H9 (cell line): ENCODE measurements at regions not wholly inside any gene's neighbourhood (a gene's known extent, or its start where the extent isn't known, plus 50 kb on each side); places are given as distances from the start of the nearest gene placed in this dataset.

Source experiments
- DNase-seq: peaks from one replicate; pipeline ENCODE4 v3.0.0-alpha.2; 2017
- H2AFZ ChIP-seq: one replicate; pipeline ENCODE4 v1.6.1; 2013; ENCODE audit warnings: mild to moderate bottlenecking, low read length, control low read depth, moderate library complexity
- H2AK5ac ChIP-seq: 2 replicates; pipeline ENCODE4 v1.6.1; 2013; ENCODE audit warnings: low read length, control low read depth, mixed read lengths; ENCODE audit not compliant: insufficient read length
- H2BK120ac ChIP-seq: one replicate; pipeline ENCODE4 v1.6.1; 2013; ENCODE audit warnings: low read depth, mild to moderate bottlenecking, low read length, control low read depth, inconsistent platforms; ENCODE audit not compliant: poor library complexity, severe bottlenecking
- H2BK12ac ChIP-seq: 2 replicates; pipeline ENCODE4 v1.6.1; 2013; ENCODE audit warnings: low read length, control low read depth, mixed read lengths, low read depth; ENCODE audit not compliant: insufficient read length
- H2BK15ac ChIP-seq: 2 replicates; pipeline ENCODE4 v1.6.1; 2013; ENCODE audit warnings: low read depth, low read length, control low read depth
- H2BK20ac ChIP-seq: one replicate; pipeline ENCODE4 v1.6.1; 2013; ENCODE audit warnings: low read depth, mild to moderate bottlenecking, low read length, control low read depth, inconsistent platforms; ENCODE audit not compliant: poor library complexity, severe bottlenecking
- H2BK5ac ChIP-seq: 2 replicates; pipeline ENCODE4 v1.6.1; 2013; ENCODE audit warnings: low read length, control low read depth, mixed read lengths; ENCODE audit not compliant: insufficient read length
- H3K14ac ChIP-seq: 2 replicates; pipeline ENCODE4 v1.6.1; 2013; ENCODE audit warnings: low read length, control low read depth; ENCODE audit not compliant: insufficient read depth
- H3K18ac ChIP-seq: 2 replicates; pipeline ENCODE4 v1.6.1; 2013; ENCODE audit warnings: low read depth, mild to moderate bottlenecking, mixed read lengths, low read length, control low read depth; ENCODE audit not compliant: insufficient read length
- H3K23ac ChIP-seq: 2 replicates; pipeline ENCODE4 v1.6.1; 2013; ENCODE audit warnings: low read length, control low read depth, mixed read lengths, low read depth; ENCODE audit not compliant: insufficient read length
- H3K23me2 ChIP-seq: 2 replicates; pipeline ENCODE4 v1.6.1; 2013; ENCODE audit warnings: low read depth, mild to moderate bottlenecking, mixed read lengths, low read length, control low read depth; ENCODE audit not compliant: insufficient read length, poor library complexity, severe bottlenecking
- H3K27ac ChIP-seq: 2 replicates; pipeline ENCODE4 v1.5.1; 2013; ENCODE audit warnings: low read length, control low read depth, mixed read lengths, low read depth; ENCODE audit not compliant: insufficient read length
- H3K27me3 ChIP-seq: 2 replicates; pipeline ENCODE4 v1.6.1; 2013; ENCODE audit warnings: low read length, control low read depth, inconsistent platforms; ENCODE audit not compliant: insufficient read depth
- H3K4ac ChIP-seq: 2 replicates; pipeline ENCODE4 v1.6.1; 2013; ENCODE audit warnings: low read depth, mild to moderate bottlenecking, control low read depth, inconsistent platforms, low read length, moderate library complexity
- H3K4me1 ChIP-seq: 2 replicates; pipeline ENCODE4 v1.6.1; 2013; ENCODE audit warnings: low read length, control low read depth, inconsistent platforms; ENCODE audit not compliant: insufficient read depth
- H3K4me2 ChIP-seq: 2 replicates; pipeline ENCODE4 v1.6.1; 2013; ENCODE audit warnings: low read length, control low read depth, mixed read lengths; ENCODE audit not compliant: insufficient read length, insufficient read depth
- H3K56ac ChIP-seq: 2 replicates; pipeline ENCODE4 v1.6.1; 2013; ENCODE audit warnings: low read depth, mild to moderate bottlenecking, mixed read lengths, low read length, control low read depth; ENCODE audit not compliant: insufficient read length
- H3K79me1 ChIP-seq: 2 replicates; pipeline ENCODE4 v1.6.1; 2013; ENCODE audit warnings: low read depth, mild to moderate bottlenecking, moderate library complexity, low read length, control low read depth, inconsistent platforms; ENCODE audit not compliant: insufficient read depth, poor library complexity, severe bottlenecking
- H3K79me2 ChIP-seq: 2 replicates; pipeline ENCODE4 v1.6.1; 2013; ENCODE audit warnings: low read length, control low read depth, inconsistent platforms; ENCODE audit not compliant: insufficient read depth
- H3K9ac ChIP-seq: 2 replicates; pipeline ENCODE4 v1.6.1; 2013; ENCODE audit warnings: low read length, control low read depth, mixed read lengths; ENCODE audit not compliant: insufficient read length; ENCODE audit errors: extremely low read depth
- H3K9me3 ChIP-seq: one replicate; pipeline ENCODE4 v1.6.1; 2013; ENCODE audit warnings: low read depth, low read length, inconsistent platforms; ENCODE audit not compliant: control insufficient read depth
- H3T11ph ChIP-seq: one replicate; pipeline ENCODE4 v1.6.1; 2013; ENCODE audit warnings: mild to moderate bottlenecking, low read length, control low read depth, inconsistent platforms
- H4K20me1 ChIP-seq: one replicate; pipeline ENCODE4 v1.6.1; 2013; ENCODE audit not compliant: control insufficient read depth, insufficient read length, insufficient read depth
- H4K5ac ChIP-seq: 2 replicates; pipeline ENCODE4 v1.6.1; 2013; ENCODE audit warnings: low read depth, mild to moderate bottlenecking, mixed read lengths, low read length, control low read depth; ENCODE audit not compliant: insufficient read length
- H4K8ac ChIP-seq: replicated peaks from 2 replicates; pipeline ENCODE4 v1.6.1; 2013; ENCODE audit warnings: low read length, control low read depth, mixed read lengths, low read depth; ENCODE audit not compliant: insufficient read length
- H4K91ac ChIP-seq: 2 replicates; pipeline ENCODE4 v1.6.1; 2013; ENCODE audit warnings: low read depth, mild to moderate bottlenecking, moderate library complexity, mixed read lengths, low read length, control low read depth; ENCODE audit not compliant: insufficient read length
- H3K27ac Mint-ChIP-seq, 3 experiments: 2 replicates in 2 of 3; 3 replicates in 1 of 3; pipeline ENCODE4 v1.8.0; 2020 to 2021; ENCODE audit warnings: mixed read lengths in 3 of 3, mild to moderate bottlenecking in 1 of 3, moderate library complexity in 1 of 3
- H3K27me3 Mint-ChIP-seq: 2 replicates; pipeline ENCODE4 v1.8.0; 2021; ENCODE audit warnings: low read depth, mild to moderate bottlenecking, moderate library complexity, mixed read lengths
- H3K36me3 Mint-ChIP-seq, 3 experiments: 2 replicates in 2 of 3; 3 replicates in 1 of 3; pipeline ENCODE4 v1.8.0; 2020 to 2021; ENCODE audit warnings: low read depth in 3 of 3, mixed read lengths in 3 of 3; ENCODE audit not compliant: insufficient read depth in 1 of 3
- H3K4me1 Mint-ChIP-seq, 2 experiments: 2 replicates each; pipeline ENCODE4 v1.8.0; 2020; ENCODE audit warnings: mixed read lengths in 2 of 2
- H3K4me3 Mint-ChIP-seq, 2 experiments: 2 replicates in 1 of 2; 3 replicates in 1 of 2; pipeline ENCODE4 v1.8.0; 2020 to 2021; ENCODE audit warnings: mild to moderate bottlenecking in 2 of 2, mixed read lengths in 2 of 2, moderate library complexity in 1 of 2
- H3K9me3 Mint-ChIP-seq, 2 experiments: 2 replicates in 1 of 2; 3 replicates in 1 of 2; pipeline ENCODE4 v1.8.0; 2020; ENCODE audit warnings: mild to moderate bottlenecking in 2 of 2, mixed read lengths in 2 of 2, moderate library complexity in 1 of 2
- WGBS: extraction: QIAGEN DNeasy Blood & Tissue Kit; methylation state at CpG from one replicate; pipeline ENCODE4 v1.1.7; 2013; ENCODE audit warnings: missing lambda C conversion rate, low lambda C conversion rate, mixed read lengths; ENCODE audit not compliant: insufficient read length; ENCODE audit errors: extremely low coverage; 5-methylcytosine and 5-hydroxymethylcytosine counted together
- TF ChIP-seq, protein P1 (sequence below): fragments of 200-600 bp; sonication (generic); conservative IDR thresholded peaks from 3 replicates; pipeline ENCODE4 v1.8.0; 2021; ENCODE audit warnings: antibody characterized with exemption, mild to moderate bottlenecking

DNA sequence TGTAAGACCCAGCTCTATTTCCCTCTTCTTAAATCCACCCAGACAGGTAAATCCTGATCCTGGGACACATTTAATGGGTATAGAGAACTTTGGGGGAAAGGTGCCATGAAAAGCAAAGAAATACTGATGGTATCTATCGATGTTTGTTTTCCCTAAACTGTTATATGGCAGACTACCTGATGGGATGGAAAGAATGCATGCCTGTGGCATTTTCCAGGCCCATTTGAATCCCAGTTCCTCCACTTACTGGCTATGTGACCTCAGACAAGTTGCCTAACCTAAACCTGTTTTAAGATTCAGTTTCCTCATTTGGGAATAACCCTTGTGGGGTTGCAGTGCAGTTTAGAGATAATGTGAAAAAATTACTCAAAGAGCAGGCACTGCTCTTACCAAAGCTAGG is 404.5 kb downstream of the FUT8 start:
- no peaks in the 10 kb centered on the region for H4K20me1 ChIP-seq
- peaks cover 15% of the 10 kb centered on the region; the same call in 1 of the 2 replicates for H3K4me1 ChIP-seq
- no peaks in the 10 kb centered on the region for H3K27me3 ChIP-seq
- H3K9ac ChIP-seq, result no peak overlapping the region
- no peak overlapping the region for H3K18ac ChIP-seq
- no peak overlapping the region for H2AFZ ChIP-seq
- H3K23ac ChIP-seq, result no peak overlapping the region
- H4K5ac ChIP-seq, result no peak overlapping the region
- no peaks in the 10 kb centered on the region for H3K79me2 ChIP-seq
- H3T11ph ChIP-seq, result no peak overlapping the region
- TF ChIP-seq, protein P1, sequence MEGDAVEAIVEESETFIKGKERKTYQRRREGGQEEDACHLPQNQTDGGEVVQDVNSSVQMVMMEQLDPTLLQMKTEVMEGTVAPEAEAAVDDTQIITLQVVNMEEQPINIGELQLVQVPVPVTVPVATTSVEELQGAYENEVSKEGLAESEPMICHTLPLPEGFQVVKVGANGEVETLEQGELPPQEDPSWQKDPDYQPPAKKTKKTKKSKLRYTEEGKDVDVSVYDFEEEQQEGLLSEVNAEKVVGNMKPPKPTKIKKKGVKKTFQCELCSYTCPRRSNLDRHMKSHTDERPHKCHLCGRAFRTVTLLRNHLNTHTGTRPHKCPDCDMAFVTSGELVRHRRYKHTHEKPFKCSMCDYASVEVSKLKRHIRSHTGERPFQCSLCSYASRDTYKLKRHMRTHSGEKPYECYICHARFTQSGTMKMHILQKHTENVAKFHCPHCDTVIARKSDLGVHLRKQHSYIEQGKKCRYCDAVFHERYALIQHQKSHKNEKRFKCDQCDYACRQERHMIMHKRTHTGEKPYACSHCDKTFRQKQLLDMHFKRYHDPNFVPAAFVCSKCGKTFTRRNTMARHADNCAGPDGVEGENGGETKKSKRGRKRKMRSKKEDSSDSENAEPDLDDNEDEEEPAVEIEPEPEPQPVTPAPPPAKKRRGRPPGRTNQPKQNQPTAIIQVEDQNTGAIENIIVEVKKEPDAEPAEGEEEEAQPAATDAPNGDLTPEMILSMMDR, result no peak
- no CpG with 5 or more reads among the region's 1 CpG for WGBS
- no peak overlapping the region for H2BK15ac ChIP-seq
- no peak overlapping the region for H2AK5ac ChIP-seq
- Mint-ChIP-seq H3K4me3 (no peak overlapping the region), H3K36me3 (peaks cover 0 to 3% (median 0%) of the 10 kb centered on the region in 3 experiments; a peak in 1 of 7 replicates), H3K4me1 (peaks cover 17 to 19% of the 10 kb centered on the region in 2 experiments), H3K9me3 (no peaks in the 10 kb centered on the region; a peak in 1 of 5 replicates), H3K27me3 (no peaks in the 10 kb centered on the region; the same call in 1 of the 2 replicates), H3K27ac (no peak overlapping the region)
- no peak overlapping the region for H3K4me2 ChIP-seq
- H4K8ac ChIP-seq, result peak overlapping the region; percentile 16
- H2BK20ac ChIP-seq, result no peak overlapping the region
- H3K56ac ChIP-seq, result no peak overlapping the region
- no peaks in the 10 kb centered on the region for H3K79me1 ChIP-seq
- H3K27ac ChIP-seq, result no peak overlapping the region
- H3K4ac ChIP-seq, result no peak overlapping the region
- H3K9me3 ChIP-seq, result no peaks in the 10 kb centered on the region
- H2BK120ac ChIP-seq, result no peak overlapping the region
- DNase-seq, result no peak
- no peak overlapping the region for H2BK12ac ChIP-seq
- H3K23me2 ChIP-seq, result no peaks in the 10 kb centered on the region
- H3K14ac ChIP-seq, result no peak overlapping the region
- H2BK5ac ChIP-seq, result no peak overlapping the region
- H4K91ac ChIP-seq, result no peak overlapping the region
